ENCODE measurements at regions not wholly inside any gene's neighbourhood (a gene's known extent, or its start where the extent isn't known, plus 50 kb on each side); places are given as distances from the start of the nearest gene placed in this dataset.

- Histone ChIP-seq H2AFZ (ENCODE audit: low read depth, low read length, severe bottlenecking) (no peak overlapping the region), H3K4me3 (ENCODE audit: insufficient read depth, low read length, poor library complexity, severe bottlenecking) (no peak overlapping the region), H3K9me2 (replicated peaks; ENCODE audit: insufficient read depth, low read length) (no peaks in the 10 kb centered on the region), H3F3A (ENCODE audit: insufficient read depth) (no peaks in the 10 kb centered on the region), H3K4me2 (ENCODE audit: low read depth, low read length, poor library complexity, severe bottlenecking) (no peak overlapping the region), H3K79me2 (ENCODE audit: insufficient read depth, low read length) (no peaks in the 10 kb centered on the region), H4K20me1 (ENCODE audit: low read depth, low read length) (no peaks in the 10 kb centered on the region), H3K9ac (ENCODE audit: low read length) (no peak overlapping the region), H3K27ac (ENCODE audit: low read depth, low read length) (no peak overlapping the region), H3K27me3 (ENCODE audit: low read length) (no peaks in the 10 kb centered on the region), H3K36me3 (ENCODE audit: low read length) (no peaks in the 10 kb centered on the region), H3K9me3 (ENCODE audit: insufficient read depth, low read length) (no peaks in the 10 kb centered on the region)
- TF ChIP-seq EZH2phosphoT487 (conservative IDR thresholded peaks at IDR 0.05; ENCODE audit: low read length) (no peak), CTCF (IDR thresholded peaks at IDR 0.05; ENCODE audit: insufficient read depth, low read length, poor library complexity, severe bottlenecking) (no peak)
Observed at GRCh38 chr2:38509947-38510326, 92.8 kb downstream of the HNRNPLL start.

DNA sequence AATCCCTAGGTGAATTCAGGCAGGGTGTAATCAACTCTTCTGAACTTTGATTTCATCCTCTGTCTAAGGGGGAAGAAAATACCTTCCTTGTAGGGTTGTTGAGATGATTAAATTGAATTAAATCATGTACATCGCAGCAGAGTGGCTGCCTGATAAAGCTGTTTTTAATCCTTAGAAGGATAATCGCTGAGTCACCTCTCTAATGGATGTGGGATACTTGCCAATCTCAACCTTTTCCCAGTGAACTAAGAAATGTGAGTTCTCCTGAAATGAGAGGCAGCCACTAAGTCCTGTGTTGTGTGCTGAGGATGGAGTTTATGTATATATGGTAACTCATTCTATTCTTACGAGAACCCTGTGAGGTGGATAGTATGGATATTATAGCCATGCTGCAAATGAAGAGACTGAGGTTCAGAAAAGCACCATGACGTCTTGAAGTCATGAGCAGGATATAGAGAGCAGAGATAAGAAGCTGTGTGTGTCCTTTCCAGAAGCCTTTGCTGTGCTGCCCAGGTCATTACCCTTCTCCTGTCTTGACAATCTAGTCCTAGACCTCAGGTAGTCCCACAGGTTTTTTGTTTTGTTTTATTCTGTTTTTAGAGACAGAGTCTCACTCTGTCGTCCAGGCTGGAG lies 93.3 kb downstream of the HNRNPLL start:
- no peak overlapping the region for H3K27ac ChIP-seq (ENCODE audit: low read depth, low read length)
- no peak overlapping the region for H2AFZ ChIP-seq (ENCODE audit: low read depth, low read length, severe bottlenecking)
- no peaks in the 10 kb centered on the region for H3F3A ChIP-seq (ENCODE audit: insufficient read depth)
- H3K9me3 ChIP-seq (ENCODE audit: insufficient read depth, low read length) = no peaks in the 10 kb centered on the region
- no peaks in the 10 kb centered on the region for H3K36me3 ChIP-seq (ENCODE audit: low read length)
- no peak for TF ChIP-seq CTCF (IDR thresholded peaks at IDR 0.05; ENCODE audit: insufficient read depth, low read length, poor library complexity, severe bottlenecking)
- TF ChIP-seq EZH2phosphoT487 (conservative IDR thresholded peaks at IDR 0.05; ENCODE audit: low read length) = no peak
- H3K9ac ChIP-seq (ENCODE audit: low read length) = no peak overlapping the region
- no peaks in the 10 kb centered on the region for H4K20me1 ChIP-seq (ENCODE audit: low read depth, low read length)
- no peak overlapping the region for H3K4me2 ChIP-seq (ENCODE audit: low read depth, low read length, poor library complexity, severe bottlenecking)
- no peaks in the 10 kb centered on the region for H3K79me2 ChIP-seq (ENCODE audit: insufficient read depth, low read length)
- H3K27me3 ChIP-seq (ENCODE audit: low read length) = no peaks in the 10 kb centered on the region
- no peaks in the 10 kb centered on the region for H3K9me2 ChIP-seq (replicated peaks; ENCODE audit: insufficient read depth, low read length)
- H3K4me3 ChIP-seq (ENCODE audit: insufficient read depth, low read length, poor library complexity, severe bottlenecking) = no peak overlapping the region

- Histone ChIP-seq H3K9ac (ENCODE audit: low read length) (no peak overlapping the region), H3K4me2 (ENCODE audit: low read depth, low read length, poor library complexity, severe bottlenecking) (no peak overlapping the region), H3K36me3 (ENCODE audit: low read length) (no peaks in the 10 kb centered on the region), H3K79me2 (ENCODE audit: insufficient read depth, low read length) (no peaks in the 10 kb centered on the region), H3F3A (ENCODE audit: insufficient read depth) (no peaks in the 10 kb centered on the region), H3K27ac (ENCODE audit: low read depth, low read length) (no peak overlapping the region), H4K20me1 (ENCODE audit: low read depth, low read length) (no peaks in the 10 kb centered on the region), H3K4me3 (ENCODE audit: insufficient read depth, low read length, poor library complexity, severe bottlenecking) (no peak overlapping the region), H3K9me2 (replicated peaks; ENCODE audit: insufficient read depth, low read length) (no peaks in the 10 kb centered on the region), H2AFZ (ENCODE audit: low read depth, low read length, severe bottlenecking) (peak overlapping the region; percentile 44), H3K9me3 (ENCODE audit: insufficient read depth, low read length) (no peaks in the 10 kb centered on the region), H3K27me3 (ENCODE audit: low read length) (no peaks in the 10 kb centered on the region)
- TF ChIP-seq EZH2phosphoT487 (conservative IDR thresholded peaks at IDR 0.05; ENCODE audit: low read length) = no peak
- peak; percentile 74 for TF ChIP-seq CTCF (IDR thresholded peaks at IDR 0.05; ENCODE audit: insufficient read depth, low read length, poor library complexity, severe bottlenecking)
Observed at GRCh38 chr2:38508311-38509039, 94.3 kb downstream of the HNRNPLL start.

All from SU-DHL-6 (cell line).